ENCODE measurements at regions not wholly inside any gene's neighbourhood (a gene's known extent, or its start where the extent isn't known, plus 50 kb on each side); places are given as distances from the start of the nearest gene placed in this dataset.

DNA sequence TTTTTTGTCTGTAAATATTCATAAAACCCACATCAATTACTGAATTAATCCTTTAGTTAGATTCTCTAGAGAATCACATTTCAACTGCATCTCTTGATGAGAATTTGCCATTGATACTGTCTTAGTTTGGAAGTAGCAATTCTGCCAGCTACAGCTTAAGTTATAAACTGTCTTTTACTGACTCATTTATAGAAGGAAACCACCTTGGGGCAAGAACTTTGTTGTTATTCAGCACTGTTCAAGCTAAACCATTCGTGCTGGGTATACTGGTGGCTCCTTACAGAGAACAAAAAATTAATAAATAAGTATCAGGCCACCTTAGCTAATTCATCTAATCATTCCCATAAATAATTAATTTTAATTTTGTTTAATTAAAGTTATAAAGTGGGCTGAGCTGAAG is 1082.6 kb upstream of the CELF4 start:
- RAD21 ChIA-PET (ENCODE audit: unreplicated experiment) = no interaction called here
- CTCF ChIA-PET = no interaction called here
- POLR2A ChIA-PET = no interaction called here
- Histone ChIP-seq H4K20me1 (ENCODE audit: control insufficient read depth, insufficient read depth) (no peaks in the 10 kb centered on the region), H3K9ac (ENCODE audit: control insufficient read depth, insufficient read depth, low read length) (no peak overlapping the region), H3K9me3 (replicated peaks; ENCODE audit: control insufficient read depth, insufficient read depth, low read length) (no peaks in the 10 kb centered on the region), H3K27ac (ENCODE audit: control insufficient read depth, insufficient read depth) (no peak overlapping the region), H2AFZ (ENCODE audit: control insufficient read depth, low read depth, low read length) (no peak overlapping the region), H3K27me3 (replicated peaks in 1 of 2; ENCODE audit: control insufficient read depth in 2 of 2, insufficient read depth in 2 of 2, low read length in 1 of 2) (no peaks in the 10 kb centered on the region), H3K4me3 (no peak overlapping the region), H3K36me3 (ENCODE audit: control insufficient read depth in 2 of 2, insufficient read depth in 2 of 2, low read length in 1 of 2) (no peaks in the 10 kb centered on the region), H3K4me2 (ENCODE audit: control insufficient read depth, insufficient read depth) (no peak overlapping the region), H3K79me2 (ENCODE audit: control insufficient read depth, insufficient read depth, low read length) (no peaks in the 10 kb centered on the region), H3K4me1 (ENCODE audit: control insufficient read depth, insufficient read depth, low read length) (no peaks in the 10 kb centered on the region)
- ATAC-seq (peak; percentile 56; the same call in 2 of the 3 replicates), FAIRE-seq (no peak), DNase-seq (ENCODE audit: low read depth, low spot score) (no peak)
- no TSS peak for BruUV-seq (replicated peaks)
- in situ Hi-C loops (cut with MboI) (no loop called here), intact Hi-C loops (cut with micrococcal nuclease; ENCODE audit: unreplicated experiment) (no loop called here)
- TF ChIP-seq JUNB (IDR thresholded peaks at IDR 0.05) = peak; percentile 38; the same call in 1 of the 2 replicates
- TF ChIP-seq, protein P1, sequence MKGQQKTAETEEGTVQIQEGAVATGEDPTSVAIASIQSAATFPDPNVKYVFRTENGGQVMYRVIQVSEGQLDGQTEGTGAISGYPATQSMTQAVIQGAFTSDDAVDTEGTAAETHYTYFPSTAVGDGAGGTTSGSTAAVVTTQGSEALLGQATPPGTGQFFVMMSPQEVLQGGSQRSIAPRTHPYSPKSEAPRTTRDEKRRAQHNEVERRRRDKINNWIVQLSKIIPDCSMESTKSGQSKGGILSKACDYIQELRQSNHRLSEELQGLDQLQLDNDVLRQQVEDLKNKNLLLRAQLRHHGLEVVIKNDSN (IDR thresholded peaks at IDR 0.05; ENCODE audit: borderline replicate concordance, extremely low read length, insufficient read depth, low read depth, low read length) = no peak
- WGBS (ENCODE audit: insufficient coverage, insufficient replicate concordance, low lambda C conversion rate, missing lambda C conversion rate) = 0% methylated on average over 1 of the region's 1 CpG
- SMC1A ChIA-PET (ENCODE audit: uncharacterized antibody, unreplicated experiment) = interaction anchor here (1.1 kb wide), 1 partner anchor 12 kb away, joined by 3 read pairs; no protein-coding TSS in a partner anchor

DNA sequence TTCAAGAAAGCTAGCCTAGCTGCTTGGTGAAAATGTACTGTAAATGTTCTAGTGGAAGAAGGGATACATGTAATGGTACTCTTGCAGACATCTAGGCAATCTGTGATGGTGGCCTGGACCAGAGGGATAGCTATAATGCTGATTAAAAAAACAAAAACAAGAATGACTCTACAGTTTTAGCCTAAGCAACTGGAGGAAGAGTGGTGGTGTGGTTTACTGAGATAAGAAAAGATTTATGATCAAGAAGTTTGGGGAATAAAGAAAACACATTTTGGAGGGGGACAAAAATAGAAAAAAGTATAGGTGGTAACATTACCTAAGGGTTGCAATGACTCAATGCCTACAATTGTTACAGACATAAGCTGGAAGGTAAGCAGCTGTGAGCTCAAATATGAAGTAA is 1080.7 kb upstream of the CELF4 start:
- Histone ChIP-seq H3K4me2 (ENCODE audit: control insufficient read depth, insufficient read depth) (no peak overlapping the region), H3K4me1 (ENCODE audit: control insufficient read depth, insufficient read depth, low read length) (no peaks in the 10 kb centered on the region), H3K79me2 (ENCODE audit: control insufficient read depth, insufficient read depth, low read length) (no peaks in the 10 kb centered on the region), H3K27me3 (replicated peaks in 1 of 2; ENCODE audit: control insufficient read depth in 2 of 2, insufficient read depth in 2 of 2, low read length in 1 of 2) (no peaks in the 10 kb centered on the region), H3K27ac (ENCODE audit: control insufficient read depth, insufficient read depth) (no peak overlapping the region), H3K4me3 (no peak overlapping the region), H3K9ac (ENCODE audit: control insufficient read depth, insufficient read depth, low read length) (no peak overlapping the region), H3K36me3 (ENCODE audit: control insufficient read depth in 2 of 2, insufficient read depth in 2 of 2, low read length in 1 of 2) (no peaks in the 10 kb centered on the region), H2AFZ (ENCODE audit: control insufficient read depth, low read depth, low read length) (no peak overlapping the region), H3K9me3 (replicated peaks; ENCODE audit: control insufficient read depth, insufficient read depth, low read length) (no peaks in the 10 kb centered on the region), H4K20me1 (ENCODE audit: control insufficient read depth, insufficient read depth) (no peaks in the 10 kb centered on the region)
- TF ChIP-seq, protein P2, sequence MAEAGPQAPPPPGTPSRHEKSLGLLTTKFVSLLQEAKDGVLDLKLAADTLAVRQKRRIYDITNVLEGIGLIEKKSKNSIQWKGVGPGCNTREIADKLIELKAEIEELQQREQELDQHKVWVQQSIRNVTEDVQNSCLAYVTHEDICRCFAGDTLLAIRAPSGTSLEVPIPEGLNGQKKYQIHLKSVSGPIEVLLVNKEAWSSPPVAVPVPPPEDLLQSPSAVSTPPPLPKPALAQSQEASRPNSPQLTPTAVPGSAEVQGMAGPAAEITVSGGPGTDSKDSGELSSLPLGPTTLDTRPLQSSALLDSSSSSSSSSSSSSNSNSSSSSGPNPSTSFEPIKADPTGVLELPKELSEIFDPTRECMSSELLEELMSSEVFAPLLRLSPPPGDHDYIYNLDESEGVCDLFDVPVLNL (IDR thresholded peaks at IDR 0.05; ENCODE audit: low read depth, low read length) = no peak
- no peak for TF ChIP-seq KLF5 (IDR thresholded peaks at IDR 0.05; ENCODE audit: partially characterized antibody)
- TF ChIP-seq, protein P3, sequence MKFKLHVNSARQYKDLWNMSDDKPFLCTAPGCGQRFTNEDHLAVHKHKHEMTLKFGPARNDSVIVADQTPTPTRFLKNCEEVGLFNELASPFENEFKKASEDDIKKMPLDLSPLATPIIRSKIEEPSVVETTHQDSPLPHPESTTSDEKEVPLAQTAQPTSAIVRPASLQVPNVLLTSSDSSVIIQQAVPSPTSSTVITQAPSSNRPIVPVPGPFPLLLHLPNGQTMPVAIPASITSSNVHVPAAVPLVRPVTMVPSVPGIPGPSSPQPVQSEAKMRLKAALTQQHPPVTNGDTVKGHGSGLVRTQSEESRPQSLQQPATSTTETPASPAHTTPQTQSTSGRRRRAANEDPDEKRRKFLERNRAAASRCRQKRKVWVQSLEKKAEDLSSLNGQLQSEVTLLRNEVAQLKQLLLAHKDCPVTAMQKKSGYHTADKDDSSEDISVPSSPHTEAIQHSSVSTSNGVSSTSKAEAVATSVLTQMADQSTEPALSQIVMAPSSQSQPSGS (IDR thresholded peaks at IDR 0.05; ENCODE audit: low read length) = no peak
- TF ChIP-seq ZNF274 (IDR thresholded peaks at IDR 0.05; ENCODE audit: insufficient read depth, insufficient read length) = no peak
- no peak for TF ChIP-seq NBN (IDR thresholded peaks at IDR 0.05)
- no peak for TF ChIP-seq MYB (IDR thresholded peaks at IDR 0.05; ENCODE audit: borderline replicate concordance, low read depth, low read length)
- no peak for TF ChIP-seq BHLHE40 (IDR thresholded peaks at IDR 0.05; ENCODE audit: borderline replicate concordance in 1 of 2, low read depth in 2 of 2, low read length in 1 of 2)
- TF ChIP-seq, protein P4, sequence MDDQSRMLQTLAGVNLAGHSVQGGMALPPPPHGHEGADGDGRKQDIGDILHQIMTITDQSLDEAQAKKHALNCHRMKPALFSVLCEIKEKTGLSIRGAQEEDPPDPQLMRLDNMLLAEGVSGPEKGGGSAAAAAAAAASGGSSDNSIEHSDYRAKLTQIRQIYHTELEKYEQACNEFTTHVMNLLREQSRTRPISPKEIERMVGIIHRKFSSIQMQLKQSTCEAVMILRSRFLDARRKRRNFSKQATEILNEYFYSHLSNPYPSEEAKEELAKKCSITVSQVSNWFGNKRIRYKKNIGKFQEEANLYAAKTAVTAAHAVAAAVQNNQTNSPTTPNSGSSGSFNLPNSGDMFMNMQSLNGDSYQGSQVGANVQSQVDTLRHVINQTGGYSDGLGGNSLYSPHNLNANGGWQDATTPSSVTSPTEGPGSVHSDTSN (IDR thresholded peaks at IDR 0.05; ENCODE audit: insufficient replicate concordance, low read depth, low read length) = no peak
- TF ChIP-seq ZNF217 (IDR thresholded peaks at IDR 0.05) = no peak
- TF ChIP-seq SMAD5 (IDR thresholded peaks at IDR 0.05; ENCODE audit: low read depth) = no peak
- no peak for TF ChIP-seq ASH2L (IDR thresholded peaks at IDR 0.05; ENCODE audit: borderline replicate concordance, low read depth)
- TF ChIP-seq, protein P5, sequence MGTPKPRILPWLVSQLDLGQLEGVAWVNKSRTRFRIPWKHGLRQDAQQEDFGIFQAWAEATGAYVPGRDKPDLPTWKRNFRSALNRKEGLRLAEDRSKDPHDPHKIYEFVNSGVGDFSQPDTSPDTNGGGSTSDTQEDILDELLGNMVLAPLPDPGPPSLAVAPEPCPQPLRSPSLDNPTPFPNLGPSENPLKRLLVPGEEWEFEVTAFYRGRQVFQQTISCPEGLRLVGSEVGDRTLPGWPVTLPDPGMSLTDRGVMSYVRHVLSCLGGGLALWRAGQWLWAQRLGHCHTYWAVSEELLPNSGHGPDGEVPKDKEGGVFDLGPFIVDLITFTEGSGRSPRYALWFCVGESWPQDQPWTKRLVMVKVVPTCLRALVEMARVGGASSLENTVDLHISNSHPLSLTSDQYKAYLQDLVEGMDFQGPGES (IDR thresholded peaks at IDR 0.05) = no peak
- BruUV-seq (replicated peaks) = no TSS peak
- RAD21 ChIA-PET (ENCODE audit: unreplicated experiment) = no interaction called here
- in situ Hi-C loops (cut with MboI) (no loop called here), intact Hi-C loops (cut with micrococcal nuclease; ENCODE audit: unreplicated experiment) (no loop called here)
- CTCF ChIA-PET = no interaction called here
- no peak for ATAC-seq
- SMC1A ChIA-PET (ENCODE audit: uncharacterized antibody, unreplicated experiment) = no interaction called here
- no peak for DNase-seq (ENCODE audit: low read depth, low spot score)
- FAIRE-seq = no peak
- POLR2A ChIA-PET = no interaction called here

All from GM12878 (cell line).